ENCODE measurements at regions not wholly inside any gene's neighbourhood (a gene's known extent, or its start where the extent isn't known, plus 50 kb on each side); places are given as distances from the start of the nearest gene placed in this dataset.

GRCh38 chr1:30033256-30034104 lies 689.9 kb downstream of the MATN1 start:
- peaks cover 3 to 15% of the 10 kb centered on the region in 2 donors for H3K27me3 ChIP-seq (ENCODE audit: control insufficient read depth in 1 of 2, insufficient read depth in 2 of 2, low read length in 2 of 2)
- no peaks in the 10 kb centered on the region for H3K4me1 ChIP-seq (ENCODE audit: control insufficient read depth, insufficient read depth, low read length)
- H3K27ac ChIP-seq (ENCODE audit: low read length) = no peak overlapping the region
- no peaks in the 10 kb centered on the region for H3K36me3 ChIP-seq (ENCODE audit: control insufficient read depth in 2 of 2, insufficient read depth in 2 of 2, low read length in 2 of 2)
- no peaks in the 10 kb centered on the region for H3K9me3 ChIP-seq (ENCODE audit: control insufficient read depth in 2 of 2, low read length in 2 of 2)
- no peak overlapping the region for H3K9ac ChIP-seq (ENCODE audit: low read length in 2 of 2)
- H3K4me3 ChIP-seq (ENCODE audit: low read length in 2 of 2) = no peak overlapping the region

GRCh38 chr1:30032302-30032701 lies 691.1 kb downstream of the MATN1 start:
- Histone ChIP-seq H3K9me3 (ENCODE audit: control insufficient read depth in 2 of 2, low read length in 2 of 2) (no peaks in the 10 kb centered on the region), H3K4me1 (ENCODE audit: control insufficient read depth, insufficient read depth, low read length) (no peaks in the 10 kb centered on the region), H3K27me3 (ENCODE audit: control insufficient read depth in 1 of 2, insufficient read depth in 2 of 2, low read length in 2 of 2) (peaks cover 3 to 15% of the 10 kb centered on the region in 2 donors), H3K27ac (ENCODE audit: low read length) (no peak overlapping the region), H3K9ac (ENCODE audit: low read length in 2 of 2) (no peak overlapping the region), H3K4me3 (ENCODE audit: low read length in 2 of 2) (no peak overlapping the region), H3K36me3 (ENCODE audit: control insufficient read depth in 2 of 2, insufficient read depth in 2 of 2, low read length in 2 of 2) (no peaks in the 10 kb centered on the region)

- peaks cover 3 to 6% of the 10 kb centered on the region in 2 donors for H3K27me3 ChIP-seq (ENCODE audit: control insufficient read depth in 1 of 2, insufficient read depth in 2 of 2, low read length in 2 of 2)
- no peaks in the 10 kb centered on the region for H3K9me3 ChIP-seq (ENCODE audit: control insufficient read depth in 2 of 2, low read length in 2 of 2)
- no peak overlapping the region for H3K4me3 ChIP-seq (ENCODE audit: low read length in 2 of 2)
- no peaks in the 10 kb centered on the region for H3K4me1 ChIP-seq (ENCODE audit: control insufficient read depth, insufficient read depth, low read length)
- H3K27ac ChIP-seq (ENCODE audit: low read length) = no peak overlapping the region
- no peaks in the 10 kb centered on the region for H3K36me3 ChIP-seq (ENCODE audit: control insufficient read depth in 2 of 2, insufficient read depth in 2 of 2, low read length in 2 of 2)
- H3K9ac ChIP-seq (ENCODE audit: low read length in 2 of 2) = no peak overlapping the region
Measured at GRCh38 chr1:30029677-30030076, 693.7 kb downstream of the MATN1 start.

GRCh38 chr1:30028939-30029338 lies 694.4 kb downstream of the MATN1 start:
- H3K9me3 ChIP-seq (ENCODE audit: control insufficient read depth in 2 of 2, low read length in 2 of 2) = no peaks in the 10 kb centered on the region
- H3K27ac ChIP-seq (ENCODE audit: low read length) = no peak overlapping the region
- H3K9ac ChIP-seq (ENCODE audit: low read length in 2 of 2) = no peak overlapping the region
- no peaks in the 10 kb centered on the region for H3K4me1 ChIP-seq (ENCODE audit: control insufficient read depth, insufficient read depth, low read length)
- H3K36me3 ChIP-seq (ENCODE audit: control insufficient read depth in 2 of 2, insufficient read depth in 2 of 2, low read length in 2 of 2) = no peaks in the 10 kb centered on the region
- H3K4me3 ChIP-seq (ENCODE audit: low read length in 2 of 2) = no peak overlapping the region
- peaks cover 5 to 8% of the 10 kb centered on the region in 2 donors for H3K27me3 ChIP-seq (ENCODE audit: control insufficient read depth in 1 of 2, insufficient read depth in 2 of 2, low read length in 2 of 2)

GRCh38 chr1:30028283-30028682 lies 695.1 kb downstream of the MATN1 start:
- H3K36me3 ChIP-seq (ENCODE audit: control insufficient read depth in 2 of 2, insufficient read depth in 2 of 2, low read length in 2 of 2) = no peaks in the 10 kb centered on the region
- no peak overlapping the region for H3K9ac ChIP-seq (ENCODE audit: low read length in 2 of 2)
- no peaks in the 10 kb centered on the region for H3K4me1 ChIP-seq (ENCODE audit: control insufficient read depth, insufficient read depth, low read length)
- peaks cover 6 to 7% of the 10 kb centered on the region in 2 donors for H3K27me3 ChIP-seq (ENCODE audit: control insufficient read depth in 1 of 2, insufficient read depth in 2 of 2, low read length in 2 of 2)
- no peak overlapping the region for H3K27ac ChIP-seq (ENCODE audit: low read length)
- no peak overlapping the region for H3K4me3 ChIP-seq (ENCODE audit: low read length in 2 of 2)
- no peaks in the 10 kb centered on the region for H3K9me3 ChIP-seq (ENCODE audit: control insufficient read depth in 2 of 2, low read length in 2 of 2)

- Histone ChIP-seq H3K36me3 (ENCODE audit: control insufficient read depth in 2 of 2, insufficient read depth in 2 of 2, low read length in 2 of 2) (no peaks in the 10 kb centered on the region), H3K27me3 (ENCODE audit: control insufficient read depth in 1 of 2, insufficient read depth in 2 of 2, low read length in 2 of 2) (peaks cover 6 to 7% of the 10 kb centered on the region in 2 donors), H3K9me3 (ENCODE audit: control insufficient read depth in 2 of 2, low read length in 2 of 2) (no peaks in the 10 kb centered on the region), H3K4me3 (ENCODE audit: low read length in 2 of 2) (no peak overlapping the region), H3K9ac (ENCODE audit: low read length in 2 of 2) (no peak overlapping the region), H3K27ac (ENCODE audit: low read length) (no peak overlapping the region), H3K4me1 (ENCODE audit: control insufficient read depth, insufficient read depth, low read length) (no peaks in the 10 kb centered on the region)
Measured at GRCh38 chr1:30027247-30027646, 696.1 kb downstream of the MATN1 start.

GRCh38 chr1:30024411-30025195 lies 698.8 kb downstream of the MATN1 start:
- peaks cover 5 to 6% of the 10 kb centered on the region in 2 donors for H3K27me3 ChIP-seq (ENCODE audit: control insufficient read depth in 1 of 2, insufficient read depth in 2 of 2, low read length in 2 of 2)

GRCh38 chr1:30023339-30024022 lies 699.9 kb downstream of the MATN1 start:
- Histone ChIP-seq H3K9ac (ENCODE audit: low read length in 2 of 2) (no peak overlapping the region), H3K4me3 (ENCODE audit: low read length in 2 of 2) (no peak overlapping the region), H3K36me3 (ENCODE audit: control insufficient read depth in 2 of 2, insufficient read depth in 2 of 2, low read length in 2 of 2) (no peaks in the 10 kb centered on the region), H3K27ac (ENCODE audit: low read length) (no peak overlapping the region), H3K27me3 (ENCODE audit: control insufficient read depth in 1 of 2, insufficient read depth in 2 of 2, low read length in 2 of 2) (peaks cover 5 to 6% of the 10 kb centered on the region in 2 donors), H3K9me3 (ENCODE audit: control insufficient read depth in 2 of 2, low read length in 2 of 2) (peaks cover 3% of the 10 kb centered on the region in 2 donors), H3K4me1 (ENCODE audit: control insufficient read depth, insufficient read depth, low read length) (no peaks in the 10 kb centered on the region)

More at GRCh38 chr1:30024411-30025195, 698.8 kb downstream of the MATN1 start:
- H3K4me1 ChIP-seq (ENCODE audit: control insufficient read depth, insufficient read depth, low read length) = no peaks in the 10 kb centered on the region
- no peak overlapping the region for H3K27ac ChIP-seq (ENCODE audit: low read length)
- H3K9ac ChIP-seq (ENCODE audit: low read length in 2 of 2) = no peak overlapping the region
- H3K9me3 ChIP-seq (ENCODE audit: control insufficient read depth in 2 of 2, low read length in 2 of 2) = no peaks in the 10 kb centered on the region
- no peaks in the 10 kb centered on the region for H3K36me3 ChIP-seq (ENCODE audit: control insufficient read depth in 2 of 2, insufficient read depth in 2 of 2, low read length in 2 of 2)
- no peak overlapping the region for H3K4me3 ChIP-seq (ENCODE audit: low read length in 2 of 2)

GRCh38 chr1:30014031-30014430 lies 709.4 kb downstream of the MATN1 start:
- peaks cover 0 to 8% of the 10 kb centered on the region in 2 donors for H3K27me3 ChIP-seq (ENCODE audit: control insufficient read depth in 1 of 2, insufficient read depth in 2 of 2, low read length in 2 of 2)

More at GRCh38 chr1:30014031-30014430, 709.4 kb downstream of the MATN1 start:
- H3K9me3 ChIP-seq (ENCODE audit: control insufficient read depth in 2 of 2, low read length in 2 of 2) = peaks cover 5 to 10% of the 10 kb centered on the region in 2 donors
- no peak overlapping the region for H3K4me3 ChIP-seq (ENCODE audit: low read length in 2 of 2)
- H3K36me3 ChIP-seq (ENCODE audit: control insufficient read depth in 2 of 2, insufficient read depth in 2 of 2, low read length in 2 of 2) = no peaks in the 10 kb centered on the region
- H3K27ac ChIP-seq (ENCODE audit: low read length) = no peak overlapping the region
- H3K4me1 ChIP-seq (ENCODE audit: control insufficient read depth, insufficient read depth, low read length) = no peaks in the 10 kb centered on the region
- H3K9ac ChIP-seq (ENCODE audit: low read length in 2 of 2) = no peak overlapping the region
